Activated CD4-positive, alpha-beta T cell treated with anti-CD3 and anti-CD28 coated beads for 36 hours (primary cell): ENCODE measurements at regions not wholly inside any gene's neighbourhood (a gene's known extent, or its start where the extent isn't known, plus 50 kb on each side); places are given as distances from the start of the nearest gene placed in this dataset.

Experiments used
- ATAC-seq: fragments of 200-7000 bp; cut with Tn5 transposase; one replicate; pipeline ENCODE4 v1.10.0; 2021; ENCODE audit warnings: mild to moderate bottlenecking, moderate library complexity
- CTCF ChIA-PET: fragments of 350-600 bp; sonication (Branson Sonifier 250); formaldehyde crosslinking; loops from one replicate; lab custom pipeline; 2021; ENCODE audit warnings: antibody characterized with exemption; lab: Charles Lee
- POLR2A ChIA-PET: fragments of 350-600 bp; sonication (Branson Sonifier 250); formaldehyde crosslinking; loops from one replicate; lab custom pipeline; 2021; ENCODE audit warnings: antibody characterized with exemption, inconsistent platforms; lab: Charles Lee
- DNase-seq: peaks from one replicate; pipeline ENCODE4 v3.0.0-alpha.2; 2020
- H3K27ac Mint-ChIP-seq: one replicate; pipeline ENCODE4 v1.8.0; 2021; ENCODE audit warnings: mixed read lengths
- H3K27me3 Mint-ChIP-seq: one replicate; pipeline ENCODE4 v1.8.0; 2021; ENCODE audit warnings: mixed read lengths
- H3K36me3 Mint-ChIP-seq: one replicate; pipeline ENCODE4 v1.8.0; 2021; ENCODE audit warnings: low read depth, mixed read lengths
- H3K4me1 Mint-ChIP-seq: one replicate; pipeline ENCODE4 v1.8.0; 2021; ENCODE audit warnings: mixed read lengths
- H3K4me3 Mint-ChIP-seq: one replicate; pipeline ENCODE4 v1.8.0; 2021; ENCODE audit warnings: mild to moderate bottlenecking, moderate library complexity, mixed read lengths
- H3K9me3 Mint-ChIP-seq: one replicate; pipeline ENCODE4 v1.8.0; 2021; ENCODE audit warnings: low read depth, mixed read lengths
- intact Hi-C, 2 experiments: fragments of 100-400 bp; cut with DNase I in 1 of 2; cut with micrococcal nuclease in 1 of 2; formaldehyde crosslinking; loops; one replicate each; pipeline versions ENCODE4 v1.14.2 to v1.15.1; 2022 to 2024; cut with DNase I, micrococcal nuclease

- ChIA-PET CTCF (no interaction called here), POLR2A (no interaction called here)
- intact Hi-C loops, result loop anchor here in 1 of 2 experiments (5.0 kb wide), 1 partner anchor 48 kb away; no protein-coding TSS in a partner anchor
- no peak overlapping the region for H3K27ac Mint-ChIP-seq
- no peaks in the 10 kb centered on the region for H3K9me3 Mint-ChIP-seq
- no peaks in the 10 kb centered on the region for H3K27me3 Mint-ChIP-seq
- DNase-seq (no peak), ATAC-seq (no peak)
- peaks cover 18% of the 10 kb centered on the region for H3K4me1 Mint-ChIP-seq
- peaks cover 2% of the 10 kb centered on the region for H3K36me3 Mint-ChIP-seq
- no peak overlapping the region for H3K4me3 Mint-ChIP-seq
Observed at GRCh38 chr1:229158927-229159326, 112.0 kb upstream of the RAB4A start.

DNA sequence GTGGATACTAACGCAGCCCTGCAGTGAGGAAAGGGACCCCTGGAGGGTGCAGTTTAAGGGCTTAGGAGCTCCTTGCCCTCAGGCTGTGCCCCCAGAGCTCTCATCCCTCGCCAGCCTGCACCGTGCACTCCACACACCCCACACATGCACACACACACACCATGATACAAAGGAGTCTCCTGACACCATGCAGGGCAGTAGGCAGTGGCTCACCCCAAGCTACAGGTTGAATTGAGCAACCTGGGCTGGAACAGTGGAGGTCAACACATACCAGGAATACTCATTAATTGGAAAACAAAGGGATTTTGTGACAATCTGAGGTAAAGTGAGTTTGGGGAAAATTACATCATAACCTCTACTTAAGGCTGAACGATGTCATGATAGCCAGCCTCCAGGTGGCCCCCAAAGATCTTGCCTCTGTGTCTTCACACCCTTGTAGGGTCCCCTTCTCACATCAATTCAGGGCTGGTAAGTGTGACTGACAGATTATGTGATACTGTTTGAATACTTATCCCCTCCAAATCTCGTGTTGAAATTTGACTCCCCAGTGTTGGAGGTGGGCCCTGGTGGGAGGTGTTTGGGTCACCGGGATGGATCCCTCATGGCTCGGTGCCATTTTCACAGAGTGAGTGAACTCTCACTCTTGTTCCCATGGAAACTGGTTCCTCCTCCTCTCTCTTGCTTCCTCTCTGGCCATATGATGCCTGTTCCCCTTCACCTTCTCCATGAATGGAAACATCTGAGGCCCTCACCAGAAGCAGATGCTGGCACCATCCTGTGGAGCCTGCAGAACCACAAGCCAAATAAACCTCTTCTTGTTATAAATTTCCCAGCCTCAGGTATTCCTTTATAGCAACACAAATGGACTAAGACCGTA lies 111.0 kb upstream of the RAB4A start:
- no peak overlapping the region for H3K27ac Mint-ChIP-seq

DNA sequence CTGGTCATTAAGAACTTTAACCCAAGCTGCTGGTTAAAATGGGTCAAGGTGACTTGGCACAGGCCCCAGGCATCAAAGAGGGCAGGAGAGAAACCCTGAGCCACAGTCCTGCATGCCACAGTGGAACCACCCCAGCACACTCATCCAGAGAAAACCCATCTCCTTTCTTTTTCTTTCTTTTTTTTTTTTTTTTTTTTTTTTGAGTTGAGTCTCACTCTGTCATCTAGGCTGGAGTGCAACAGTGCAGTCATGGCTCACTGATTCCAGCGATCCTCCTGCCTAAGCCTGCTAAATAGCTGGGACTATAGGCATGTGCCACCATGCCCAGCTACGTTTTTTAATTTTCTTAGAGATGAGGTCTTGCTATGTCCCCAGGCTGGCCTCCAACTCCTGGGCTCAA lies 109.2 kb upstream of the RAB4A start:
- ATAC-seq, result peak; percentile 22

More for the DNA sequence above, 111.0 kb upstream of the RAB4A start:
- ATAC-seq (no peak), DNase-seq (no peak)
- no peak overlapping the region for H3K4me3 Mint-ChIP-seq
- H3K36me3 Mint-ChIP-seq, result peaks cover 2% of the 10 kb centered on the region
- no peaks in the 10 kb centered on the region for H3K9me3 Mint-ChIP-seq
- ChIA-PET POLR2A (no interaction called here), CTCF (no interaction called here)
- peaks cover 16% of the 10 kb centered on the region for H3K4me1 Mint-ChIP-seq
- H3K27me3 Mint-ChIP-seq, result no peaks in the 10 kb centered on the region
- intact Hi-C loops, result loop anchor here in 1 of 2 experiments (5.0 kb wide), 1 partner anchor 47 kb away; no protein-coding TSS in a partner anchor

GRCh38 chr1:229162825-229163515 lies 107.9 kb upstream of the RAB4A start:
- CTCF ChIA-PET, result no interaction called here
- no peak overlapping the region for H3K27ac Mint-ChIP-seq
- ATAC-seq, result no peak
- peaks cover 12% of the 10 kb centered on the region for H3K4me1 Mint-ChIP-seq
- intact Hi-C loops, result no loop called here
- H3K36me3 Mint-ChIP-seq, result no peaks in the 10 kb centered on the region
- H3K9me3 Mint-ChIP-seq, result no peaks in the 10 kb centered on the region
- no peak for DNase-seq
- POLR2A ChIA-PET, result no interaction called here
- no peaks in the 10 kb centered on the region for H3K27me3 Mint-ChIP-seq
- H3K4me3 Mint-ChIP-seq, result no peak overlapping the region

More for the DNA sequence above, 109.2 kb upstream of the RAB4A start:
- H3K27ac Mint-ChIP-seq, result no peak overlapping the region
- H3K36me3 Mint-ChIP-seq, result no peaks in the 10 kb centered on the region
- ChIA-PET CTCF (interaction anchor here (0.7 to 1.1 kb wide), 3 partner anchors 31 to 142 kb away, joined by 3 read pairs; no protein-coding TSS in a partner anchor), POLR2A (no interaction called here)
- H3K9me3 Mint-ChIP-seq, result no peaks in the 10 kb centered on the region
- intact Hi-C loops, result no loop called here
- peak; percentile 17 for DNase-seq
- H3K27me3 Mint-ChIP-seq, result no peaks in the 10 kb centered on the region
- peaks cover 12% of the 10 kb centered on the region for H3K4me1 Mint-ChIP-seq
- H3K4me3 Mint-ChIP-seq, result no peak overlapping the region

DNA sequence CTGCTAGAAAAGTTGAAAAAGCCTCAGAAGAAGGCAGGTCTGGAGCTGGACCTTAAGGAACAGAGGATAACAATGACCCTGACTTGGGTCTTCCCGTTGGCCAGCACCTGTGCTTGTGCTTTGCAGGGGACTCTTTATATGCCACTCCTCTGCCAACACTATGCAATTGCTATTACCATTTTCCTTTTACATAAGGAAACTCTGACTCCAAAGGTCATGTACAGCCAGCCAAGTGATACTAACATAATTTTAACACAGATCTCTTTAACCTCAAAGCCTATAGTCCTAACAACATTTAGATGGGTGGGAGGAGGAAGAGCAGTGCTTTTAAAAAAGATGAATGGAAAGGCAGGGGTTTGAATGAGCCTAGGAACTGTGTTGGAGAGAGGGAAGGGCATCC lies 106.6 kb upstream of the RAB4A start:
- POLR2A ChIA-PET, result no interaction called here
- Mint-ChIP-seq H3K36me3 (no peaks in the 10 kb centered on the region), H3K27me3 (no peaks in the 10 kb centered on the region), H3K9me3 (no peaks in the 10 kb centered on the region), H3K4me3 (no peak overlapping the region), H3K27ac (peak overlapping the region; percentile 30), H3K4me1 (peaks cover 12% of the 10 kb centered on the region)
- no peak for ATAC-seq
- CTCF ChIA-PET, result no interaction called here
- intact Hi-C loops, result no loop called here
- DNase-seq, result no peak

GRCh38 chr1:229164836-229165735 lies 105.8 kb upstream of the RAB4A start:
- H3K27ac Mint-ChIP-seq, result peak overlapping the region; percentile 30
- no peak overlapping the region for H3K4me3 Mint-ChIP-seq
- no peaks in the 10 kb centered on the region for H3K9me3 Mint-ChIP-seq
- POLR2A ChIA-PET, result interaction anchor here (0.6 kb wide), 1 partner anchor 214 kb away, joined by 3 read pairs; no protein-coding TSS in a partner anchor
- DNase-seq (peak; percentile 15), ATAC-seq (peak; percentile 77)
- intact Hi-C loops, result no loop called here
- CTCF ChIA-PET, result no interaction called here
- H3K27me3 Mint-ChIP-seq, result no peaks in the 10 kb centered on the region
- no peaks in the 10 kb centered on the region for H3K36me3 Mint-ChIP-seq
- H3K4me1 Mint-ChIP-seq, result peaks cover 12% of the 10 kb centered on the region

- intact Hi-C loops, result no loop called here
- ChIA-PET POLR2A (no interaction called here), CTCF (interaction anchor here (1.1 kb wide), 1 partner anchor 60 kb away, joined by 4 read pairs; no protein-coding TSS in a partner anchor)
Observed at GRCh38 chr1:229167318-229167717, 103.6 kb upstream of the RAB4A start.

GRCh38 chr1:229169399-229169798 lies 101.5 kb upstream of the RAB4A start:
- CTCF ChIA-PET, result interaction anchor here (0.6 kb wide), 1 partner anchor 307 kb away, joined by 3 read pairs; no protein-coding TSS in a partner anchor

More at GRCh38 chr1:229167318-229167717, 103.6 kb upstream of the RAB4A start:
- DNase-seq, result no peak
- Mint-ChIP-seq H3K9me3 (no peaks in the 10 kb centered on the region), H3K4me1 (peaks cover 12% of the 10 kb centered on the region), H3K36me3 (no peaks in the 10 kb centered on the region), H3K27me3 (no peaks in the 10 kb centered on the region), H3K27ac (no peak overlapping the region), H3K4me3 (no peak overlapping the region)
- ATAC-seq, result no peak

GRCh38 chr1:229170274-229170673 lies 100.6 kb upstream of the RAB4A start:
- no peaks in the 10 kb centered on the region for H3K9me3 Mint-ChIP-seq

More at GRCh38 chr1:229169399-229169798, 101.5 kb upstream of the RAB4A start:
- DNase-seq (no peak), ATAC-seq (no peak)
- intact Hi-C loops, result no loop called here
- H3K9me3 Mint-ChIP-seq, result no peaks in the 10 kb centered on the region
- H3K27ac Mint-ChIP-seq, result no peak overlapping the region
- no peak overlapping the region for H3K4me3 Mint-ChIP-seq
- no peaks in the 10 kb centered on the region for H3K36me3 Mint-ChIP-seq
- peaks cover 12% of the 10 kb centered on the region for H3K4me1 Mint-ChIP-seq
- POLR2A ChIA-PET, result no interaction called here
- no peaks in the 10 kb centered on the region for H3K27me3 Mint-ChIP-seq

DNA sequence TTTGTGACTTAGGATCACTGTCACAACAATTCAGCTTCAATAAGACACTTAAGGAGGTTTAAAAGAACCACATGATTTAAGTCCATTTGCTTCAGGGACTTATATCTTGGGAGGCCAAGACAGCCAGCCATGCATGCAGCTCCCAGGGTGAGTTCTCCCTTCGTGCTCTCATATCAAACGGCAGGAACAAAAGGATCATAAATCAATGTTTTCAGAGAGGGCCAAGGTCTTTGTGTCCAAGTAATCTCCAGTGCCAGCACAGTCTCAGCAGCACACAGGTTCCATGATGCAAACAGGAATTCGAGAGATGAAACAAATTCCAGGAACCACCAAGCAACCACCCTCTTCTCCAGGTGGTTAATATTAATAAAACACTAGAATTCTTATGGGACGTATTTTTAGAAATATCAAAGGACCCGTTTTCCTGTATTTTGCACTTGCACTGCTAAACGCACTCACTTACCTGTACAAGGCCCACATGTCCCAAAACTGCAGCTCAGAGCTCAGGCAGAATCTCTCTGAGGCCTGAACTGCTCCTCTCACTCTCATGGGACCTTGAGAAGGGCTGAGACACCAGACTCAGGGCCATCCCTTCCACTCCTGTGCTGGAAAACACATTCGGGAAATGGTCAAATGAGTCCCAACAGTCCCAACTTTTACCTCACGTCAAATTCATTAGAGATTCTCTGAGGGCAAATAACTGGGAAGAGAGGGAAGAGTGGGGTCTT lies 100.0 kb upstream of the RAB4A start:
- POLR2A ChIA-PET, result no interaction called here
- ATAC-seq, result no peak
- DNase-seq, result no peak
- H3K9me3 Mint-ChIP-seq, result no peaks in the 10 kb centered on the region
- H3K4me3 Mint-ChIP-seq, result no peak overlapping the region
- H3K36me3 Mint-ChIP-seq, result no peaks in the 10 kb centered on the region
- intact Hi-C loops, result no loop called here
- H3K4me1 Mint-ChIP-seq, result no peaks in the 10 kb centered on the region
- no peak overlapping the region for H3K27ac Mint-ChIP-seq
- CTCF ChIA-PET, result no interaction called here
- no peaks in the 10 kb centered on the region for H3K27me3 Mint-ChIP-seq

More at GRCh38 chr1:229170274-229170673, 100.6 kb upstream of the RAB4A start:
- Mint-ChIP-seq H3K27ac (no peak overlapping the region), H3K36me3 (no peaks in the 10 kb centered on the region), H3K27me3 (no peaks in the 10 kb centered on the region), H3K4me1 (peaks cover 4% of the 10 kb centered on the region), H3K4me3 (no peak overlapping the region)
- CTCF ChIA-PET, result interaction anchor here (0.6 kb wide), 1 partner anchor 306 kb away, joined by 3 read pairs; no protein-coding TSS in a partner anchor
- no peak for DNase-seq
- POLR2A ChIA-PET, result no interaction called here
- intact Hi-C loops, result no loop called here
- no peak for ATAC-seq
